ENCODE measurements at regions not wholly inside any gene's neighbourhood (a gene's known extent, or its start where the extent isn't known, plus 50 kb on each side); places are given as distances from the start of the nearest gene placed in this dataset.
"Not testable (repeated sequence)": the region's sequence is repeated elsewhere in the genome, so short reads cannot be mapped to it uniquely, and the experiment has no call there.

DNA sequence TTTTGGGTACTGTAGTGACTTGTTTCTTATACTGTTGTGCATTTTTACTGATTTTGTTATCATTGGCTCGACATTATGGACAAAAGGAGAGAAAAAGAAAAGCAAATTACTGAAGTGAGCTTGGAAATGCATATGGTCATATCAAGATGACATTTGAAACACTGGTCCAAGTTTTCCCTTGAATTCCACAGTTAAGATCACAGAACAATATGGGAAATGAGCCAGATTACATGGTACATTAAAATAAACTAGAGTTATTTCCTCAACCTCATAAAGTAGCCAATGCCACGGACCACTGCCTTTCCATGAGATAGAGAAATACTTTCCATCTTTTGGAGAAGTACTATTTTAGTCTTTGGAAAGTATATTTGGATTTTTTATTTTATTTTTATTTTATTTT, 62.0 kb upstream of the SGPP2 start:
- H3K9me3 ChIP-seq = no peaks in the 10 kb centered on the region
- H3F3A ChIP-seq (replicated peaks; ENCODE audit: insufficient read depth) = no peaks in the 10 kb centered on the region
- peaks cover 0 to 7% of the 10 kb centered on the region in 2 experiments; a peak in 2 of 4 replicates for H3K4me1 ChIP-seq (ENCODE audit: control insufficient read depth in 1 of 2, insufficient read depth in 2 of 2, low read depth in 1 of 2, low read length in 1 of 2)
- H3K9ac ChIP-seq = no peak overlapping the region
- no peaks in the 10 kb centered on the region for H3K9me2 ChIP-seq
- H3K79me2 ChIP-seq (ENCODE audit: insufficient read depth) = no peaks in the 10 kb centered on the region
- H2AFZ ChIP-seq (ENCODE audit: low read depth) = no peak overlapping the region
- POLR2A ChIA-PET = no interaction called here
- CTCF ChIA-PET = interaction anchor here (1.1 kb wide), 1 partner anchor 122 kb away, joined by 3 read pairs; no protein-coding TSS in a partner anchor
- H3K27ac ChIP-seq (ENCODE audit: low read depth in 2 of 2, low read length in 1 of 2) = no peak overlapping the region
- TF ChIP-seq, protein P1, sequence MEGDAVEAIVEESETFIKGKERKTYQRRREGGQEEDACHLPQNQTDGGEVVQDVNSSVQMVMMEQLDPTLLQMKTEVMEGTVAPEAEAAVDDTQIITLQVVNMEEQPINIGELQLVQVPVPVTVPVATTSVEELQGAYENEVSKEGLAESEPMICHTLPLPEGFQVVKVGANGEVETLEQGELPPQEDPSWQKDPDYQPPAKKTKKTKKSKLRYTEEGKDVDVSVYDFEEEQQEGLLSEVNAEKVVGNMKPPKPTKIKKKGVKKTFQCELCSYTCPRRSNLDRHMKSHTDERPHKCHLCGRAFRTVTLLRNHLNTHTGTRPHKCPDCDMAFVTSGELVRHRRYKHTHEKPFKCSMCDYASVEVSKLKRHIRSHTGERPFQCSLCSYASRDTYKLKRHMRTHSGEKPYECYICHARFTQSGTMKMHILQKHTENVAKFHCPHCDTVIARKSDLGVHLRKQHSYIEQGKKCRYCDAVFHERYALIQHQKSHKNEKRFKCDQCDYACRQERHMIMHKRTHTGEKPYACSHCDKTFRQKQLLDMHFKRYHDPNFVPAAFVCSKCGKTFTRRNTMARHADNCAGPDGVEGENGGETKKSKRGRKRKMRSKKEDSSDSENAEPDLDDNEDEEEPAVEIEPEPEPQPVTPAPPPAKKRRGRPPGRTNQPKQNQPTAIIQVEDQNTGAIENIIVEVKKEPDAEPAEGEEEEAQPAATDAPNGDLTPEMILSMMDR (IDR thresholded peaks at IDR 0.05) = no peak
- no peak for TF ChIP-seq NRF1 (IDR thresholded peaks at IDR 0.05; ENCODE audit: low read depth, low read length)
- TF ChIP-seq ELF1 (IDR thresholded peaks at IDR 0.05) = no peak
- TF ChIP-seq TCF12 (IDR thresholded peaks at IDR 0.05) = no peak
- no peak for TF ChIP-seq SMC3 (IDR thresholded peaks at IDR 0.05; ENCODE audit: low read depth, low read length)
- no peak for TF ChIP-seq GATA2 (CRISPR knock-in tag; IDR thresholded peaks at IDR 0.05)
- TF ChIP-seq RXRA (IDR thresholded peaks at IDR 0.05; ENCODE audit: borderline replicate concordance, low read depth) = no peak
- TF ChIP-seq, protein P2, sequence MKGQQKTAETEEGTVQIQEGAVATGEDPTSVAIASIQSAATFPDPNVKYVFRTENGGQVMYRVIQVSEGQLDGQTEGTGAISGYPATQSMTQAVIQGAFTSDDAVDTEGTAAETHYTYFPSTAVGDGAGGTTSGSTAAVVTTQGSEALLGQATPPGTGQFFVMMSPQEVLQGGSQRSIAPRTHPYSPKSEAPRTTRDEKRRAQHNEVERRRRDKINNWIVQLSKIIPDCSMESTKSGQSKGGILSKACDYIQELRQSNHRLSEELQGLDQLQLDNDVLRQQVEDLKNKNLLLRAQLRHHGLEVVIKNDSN (IDR thresholded peaks at IDR 0.05; ENCODE audit: borderline replicate concordance, low read depth) = no peak
- no peak for TF ChIP-seq FOSL2 (IDR thresholded peaks at IDR 0.05; ENCODE audit: borderline replicate concordance, low read depth)
- TF ChIP-seq JUND (IDR thresholded peaks at IDR 0.05) = no peak
- TF ChIP-seq FOXJ3 (CRISPR knock-in tag; IDR thresholded peaks at IDR 0.05) = no peak
- no peak for TF ChIP-seq GABPA (IDR thresholded peaks at IDR 0.05; ENCODE audit: low read depth)
- TF ChIP-seq MXI1 (IDR thresholded peaks at IDR 0.05; ENCODE audit: low read depth, low read length) = no peak
- no peak for TF ChIP-seq RFX5 (IDR thresholded peaks at IDR 0.05; ENCODE audit: low read length)
- TF ChIP-seq FOXM1 (IDR thresholded peaks at IDR 0.05; ENCODE audit: low read depth) = no peak
- TF ChIP-seq IRF3 (IDR thresholded peaks at IDR 0.05; ENCODE audit: low read depth, low read length) = no peak
- H3K27me3 ChIP-seq (ENCODE audit: insufficient read depth) = no peaks in the 10 kb centered on the region
- no peak overlapping the region for H3K4me2 ChIP-seq
- no peak overlapping the region for H3K4me3 ChIP-seq (ENCODE audit: low read depth in 2 of 2, low read length in 1 of 2)
- no peak for DNase-seq
- whole genome bisulfite sequencing (ENCODE audit: low lambda C conversion rate) = 7% methylated on average over 2 of the region's 2 CpGs
- H4K20me1 ChIP-seq (ENCODE audit: insufficient read depth) = no peaks in the 10 kb centered on the region
- no peaks in the 10 kb centered on the region for H3K36me3 ChIP-seq (replicated peaks in 1 of 2; ENCODE audit: control insufficient read depth in 1 of 2, insufficient read depth in 2 of 2, low read length in 1 of 2)

- H2AFZ ChIP-seq (ENCODE audit: low read depth) = peak overlapping the region; percentile 46; the same call in 1 of the 2 replicates
- no peak overlapping the region for H3K4me2 ChIP-seq
- DNase-seq = no peak
- peaks cover 0 to 7% of the 10 kb centered on the region in 2 experiments; a peak in 2 of 4 replicates for H3K4me1 ChIP-seq (ENCODE audit: control insufficient read depth in 1 of 2, insufficient read depth in 2 of 2, low read depth in 1 of 2, low read length in 1 of 2)
- no peaks in the 10 kb centered on the region for H4K20me1 ChIP-seq (ENCODE audit: insufficient read depth)
- ChIA-PET CTCF (no interaction called here), POLR2A (no interaction called here)
- no peaks in the 10 kb centered on the region for H3K36me3 ChIP-seq (replicated peaks in 1 of 2; ENCODE audit: control insufficient read depth in 1 of 2, insufficient read depth in 2 of 2, low read length in 1 of 2)
- H3K9ac ChIP-seq = no peak overlapping the region
- H3F3A ChIP-seq (replicated peaks; ENCODE audit: insufficient read depth) = no peaks in the 10 kb centered on the region
- H3K27ac ChIP-seq (ENCODE audit: low read depth in 2 of 2, low read length in 1 of 2) = no peak overlapping the region
- TF ChIP-seq SIN3A (IDR thresholded peaks at IDR 0.05; ENCODE audit: borderline replicate concordance, low read depth, low read length) (no peak), EZH2phosphoT487 (IDR thresholded peaks at IDR 0.05; ENCODE audit: borderline replicate concordance, low read depth) (no peak), MEF2A (IDR thresholded peaks at IDR 0.05; ENCODE audit: borderline replicate concordance, low read depth) (no peak), GATA2 (CRISPR knock-in tag; IDR thresholded peaks at IDR 0.05) (no peak), FOXM1 (IDR thresholded peaks at IDR 0.05; ENCODE audit: low read depth) (no peak)
- TF ChIP-seq, protein P3, sequence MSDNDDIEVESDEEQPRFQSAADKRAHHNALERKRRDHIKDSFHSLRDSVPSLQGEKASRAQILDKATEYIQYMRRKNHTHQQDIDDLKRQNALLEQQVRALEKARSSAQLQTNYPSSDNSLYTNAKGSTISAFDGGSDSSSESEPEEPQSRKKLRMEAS (IDR thresholded peaks at IDR 0.05; ENCODE audit: low read depth) = no peak
- H3K4me3 ChIP-seq (ENCODE audit: low read depth in 2 of 2, low read length in 1 of 2) = no peak overlapping the region
- WGBS (ENCODE audit: low lambda C conversion rate) = 12% methylated on average over 3 of the region's 3 CpGs
- no peaks in the 10 kb centered on the region for H3K79me2 ChIP-seq (ENCODE audit: insufficient read depth)
- no peaks in the 10 kb centered on the region for H3K27me3 ChIP-seq (ENCODE audit: insufficient read depth)
- no peaks in the 10 kb centered on the region for H3K9me3 ChIP-seq
- H3K9me2 ChIP-seq = no peaks in the 10 kb centered on the region
These were observed 60.0 kb upstream of the SGPP2 start for GRCh38 chr2:222364285-222364895.

DNA sequence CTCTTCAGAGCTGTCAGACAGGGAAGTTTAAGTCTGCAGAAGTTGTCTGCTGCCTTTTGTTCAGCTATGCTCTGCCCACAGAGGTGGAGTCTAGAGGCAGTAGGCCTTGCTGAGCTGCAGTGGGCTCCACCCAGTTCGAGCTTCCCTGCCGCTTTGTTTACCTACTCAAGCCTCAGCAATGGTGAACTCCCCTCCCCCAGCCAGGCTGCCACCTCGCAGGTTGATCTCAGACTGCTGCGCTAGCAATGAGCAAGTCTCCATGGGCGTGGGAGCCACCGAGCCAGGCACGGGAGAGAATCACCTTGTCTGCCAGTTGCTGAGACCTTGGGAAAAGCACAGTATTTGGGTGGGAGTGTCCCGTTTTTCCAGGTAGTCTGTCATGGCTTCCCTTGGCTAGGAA, 56.1 kb upstream of the SGPP2 start:
- POLR2A ChIA-PET; H3K27me3 ChIP-seq (ENCODE audit: insufficient read depth); H3K27ac ChIP-seq (ENCODE audit: low read depth in 2 of 2, low read length in 1 of 2); DNase-seq; CTCF ChIA-PET; H3K4me2 ChIP-seq; H3F3A ChIP-seq (replicated peaks; ENCODE audit: insufficient read depth); H3K79me2 ChIP-seq (ENCODE audit: insufficient read depth); H3K9me2 ChIP-seq; H3K36me3 ChIP-seq (replicated peaks in 1 of 2; ENCODE audit: control insufficient read depth in 1 of 2, insufficient read depth in 2 of 2, low read length in 1 of 2); H3K9me3 ChIP-seq; H3K4me3 ChIP-seq (ENCODE audit: low read depth in 2 of 2, low read length in 1 of 2); H3K4me1 ChIP-seq (ENCODE audit: control insufficient read depth in 1 of 2, insufficient read depth in 2 of 2, low read depth in 1 of 2, low read length in 1 of 2); H2AFZ ChIP-seq (ENCODE audit: low read depth); H3K9ac ChIP-seq; H4K20me1 ChIP-seq (ENCODE audit: insufficient read depth): not testable (repeated sequence)
- WGBS (ENCODE audit: low lambda C conversion rate) = 3% methylated on average over 3 of the region's 8 CpGs

Data from SK-N-SH (cell line).